NCI-H460 (cell line): ENCODE measurements at regions not wholly inside any gene's neighbourhood (a gene's known extent, or its start where the extent isn't known, plus 50 kb on each side); places are given as distances from the start of the nearest gene placed in this dataset.
"Not testable (repeated sequence)": the region's sequence is repeated elsewhere in the genome, so short reads cannot be mapped to it uniquely, and the experiment has no call there.

Source experiments
- DNase-seq: peaks from one replicate; pipeline ENCODE4 v3.0.0-alpha.2; 2016; ENCODE audit warnings: low read depth; ENCODE audit errors: extremely low read depth

DNA sequence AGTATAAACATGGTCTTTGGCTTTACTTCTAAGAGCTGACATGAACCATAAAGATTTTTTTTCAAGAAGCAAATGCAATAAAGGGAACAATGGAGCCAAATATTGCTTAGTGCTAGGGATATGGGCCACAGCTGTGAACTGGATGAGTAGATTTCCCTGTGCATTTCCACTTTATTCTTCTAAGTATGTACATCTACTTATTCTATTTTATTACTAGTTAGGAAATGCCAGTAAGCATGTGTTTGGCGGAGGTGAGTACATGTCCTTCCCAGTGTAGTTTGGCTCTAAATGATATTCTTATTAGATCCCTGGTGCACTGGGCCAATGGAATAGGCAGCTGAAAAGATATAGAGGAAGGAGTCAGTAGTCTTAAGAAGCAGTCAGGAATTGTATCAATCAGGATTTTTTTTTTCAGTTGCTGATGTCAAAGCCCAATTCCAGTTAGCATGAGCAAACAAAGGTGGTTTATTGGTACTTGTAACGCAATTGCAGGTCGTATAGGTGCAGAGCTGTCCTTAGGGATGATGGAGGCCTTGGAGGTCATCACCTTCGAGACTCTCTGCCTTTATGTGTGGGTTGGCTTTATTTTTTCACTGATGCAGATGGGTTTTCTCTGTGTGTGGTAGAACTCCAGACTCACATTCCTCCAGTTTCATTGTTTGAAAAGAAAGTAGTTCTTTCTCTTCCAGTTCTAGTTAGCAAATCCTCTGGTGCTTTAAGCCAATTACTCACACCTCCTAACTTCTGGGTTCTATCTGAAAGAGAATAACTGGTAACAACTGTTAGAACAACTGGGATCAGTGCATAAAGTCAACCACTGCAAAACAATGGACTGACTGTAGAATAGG, 139.0 kb upstream of the LRIG3 start:
- no peak for DNase-seq

DNA sequence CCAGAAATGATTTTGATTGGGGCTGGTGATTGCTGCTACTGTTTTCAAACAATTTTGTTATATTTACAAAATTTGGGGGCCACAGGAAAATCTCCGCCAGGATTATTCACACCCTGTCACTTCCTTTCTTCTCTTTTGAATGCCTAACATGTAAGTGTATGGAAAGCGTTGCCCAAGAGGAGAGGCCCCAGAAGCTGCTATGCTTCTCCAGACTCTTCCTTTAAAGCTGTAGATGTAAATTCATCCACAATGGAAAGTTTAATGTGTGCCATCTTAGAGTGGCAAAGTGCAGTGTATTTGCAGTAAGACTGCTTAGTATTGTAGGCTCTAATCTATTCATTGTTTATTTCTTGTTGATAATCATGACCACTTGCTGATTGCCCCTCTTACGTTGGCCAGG, 136.7 kb upstream of the LRIG3 start:
- no peak for DNase-seq

DNA sequence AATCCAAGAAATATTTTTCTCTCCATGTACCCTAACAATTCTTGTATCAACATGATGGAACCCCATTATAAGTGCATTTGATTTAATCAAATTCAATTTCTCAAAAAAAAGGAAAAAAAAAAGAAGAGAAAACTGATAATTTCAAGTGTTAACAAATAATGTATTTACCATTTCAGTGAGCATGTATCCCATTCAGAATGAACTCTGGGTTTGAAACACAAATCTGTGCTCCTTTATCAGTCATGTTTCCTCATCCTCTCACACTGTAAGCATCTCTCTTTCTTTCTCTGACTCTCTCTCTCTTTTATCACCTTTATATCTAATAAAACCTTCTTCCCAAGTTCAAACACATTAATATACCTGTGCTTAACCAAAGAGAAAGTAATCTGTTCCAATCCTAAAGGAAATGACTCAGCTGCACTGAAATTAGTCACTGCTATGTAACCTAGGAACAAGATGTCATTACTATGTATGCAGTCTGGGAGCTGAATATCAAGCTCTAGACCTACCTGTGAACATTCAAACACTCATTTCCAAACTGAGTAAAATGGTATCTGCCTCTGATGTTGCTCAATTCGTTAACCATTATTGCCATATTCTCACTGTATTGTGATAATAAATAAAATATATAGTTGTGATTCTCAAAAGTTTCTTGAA, 135.0 kb upstream of the LRIG3 start:
- DNase-seq: peak; percentile 31

DNA sequence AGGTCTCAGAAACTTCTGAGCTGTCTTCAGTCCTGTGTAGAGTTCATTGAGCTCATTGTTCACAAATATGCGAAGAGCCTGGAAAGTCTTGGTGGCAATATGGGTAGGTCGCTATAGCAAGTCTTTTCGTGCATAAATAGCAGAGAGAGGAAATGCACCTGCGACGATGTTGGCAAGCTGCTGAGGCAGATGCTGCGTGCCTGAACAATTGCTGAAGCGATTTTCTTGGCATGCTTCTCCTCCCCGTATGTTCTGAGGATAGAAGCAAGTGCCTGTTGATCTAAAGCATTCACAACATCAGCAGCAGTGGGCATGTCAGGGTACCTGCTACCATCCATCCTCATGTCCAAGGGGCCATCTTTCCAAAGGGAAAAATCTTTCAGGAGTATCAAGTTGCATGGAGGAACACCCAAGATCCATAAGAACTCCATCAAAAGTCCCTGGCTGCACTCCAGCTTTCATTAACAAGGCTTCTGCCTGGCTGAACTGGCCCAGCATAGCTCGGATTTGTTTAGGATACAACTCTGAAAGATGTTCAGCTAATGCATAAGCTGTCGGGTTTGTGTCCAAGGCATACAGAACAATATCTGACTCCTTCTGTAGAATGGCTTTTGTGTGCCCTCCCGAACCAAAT, 133.1 kb upstream of the LRIG3 start:
- DNase-seq: not testable (repeated sequence)

DNA sequence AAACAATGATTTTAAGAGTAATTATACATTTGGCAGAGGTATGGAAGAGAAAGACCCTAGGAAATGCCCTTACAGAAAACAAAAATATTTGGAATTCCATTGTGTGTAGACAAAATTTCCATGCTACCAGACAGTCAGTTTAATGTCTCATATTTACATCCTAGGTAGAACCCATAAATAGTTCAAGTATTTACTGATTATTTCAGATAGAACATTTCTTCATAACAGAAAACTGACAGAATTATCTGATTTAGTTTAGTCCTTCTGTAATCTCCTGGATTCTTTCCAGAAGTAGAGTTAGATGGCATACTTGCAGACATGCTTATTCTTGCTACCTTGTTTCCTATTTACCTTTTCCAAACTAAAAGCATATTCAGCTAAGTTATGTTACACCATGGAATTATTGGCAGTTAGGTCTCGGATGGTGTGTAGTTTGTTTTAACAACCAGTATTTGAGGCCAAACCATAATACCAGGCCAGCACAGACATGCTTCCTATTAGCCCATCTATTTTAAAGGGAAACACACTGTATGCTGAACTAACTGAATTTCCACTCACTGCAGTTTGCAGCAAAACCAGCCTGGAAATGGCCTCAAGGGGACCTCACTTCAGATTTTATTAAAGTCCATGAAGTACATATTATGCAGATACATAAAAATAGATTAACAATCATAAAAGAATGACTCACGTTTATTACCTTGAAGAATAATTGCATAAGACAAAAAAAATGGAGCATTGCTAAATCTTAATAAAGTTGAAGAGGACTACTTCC, 126.6 kb upstream of the LRIG3 start:
- DNase-seq: no peak

DNA sequence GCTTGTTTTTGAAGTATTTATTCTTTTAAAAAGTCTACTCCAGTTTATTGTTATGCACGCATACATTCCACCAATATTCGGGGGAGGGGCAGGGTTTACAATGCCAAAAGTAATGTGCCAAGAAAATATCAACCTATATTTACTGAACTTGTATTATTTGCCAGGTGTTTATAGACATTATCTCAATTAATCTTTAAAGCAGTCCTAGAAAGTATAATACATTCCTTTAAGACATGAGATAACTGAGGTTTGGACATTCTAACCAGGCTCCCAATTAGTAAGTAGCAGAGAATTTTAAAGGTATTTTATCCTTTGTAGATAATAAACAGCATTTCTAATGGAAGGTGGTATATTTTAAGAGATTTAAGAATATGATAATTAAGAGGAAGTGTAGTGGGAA, 124.5 kb upstream of the LRIG3 start:
- DNase-seq: no peak

DNA sequence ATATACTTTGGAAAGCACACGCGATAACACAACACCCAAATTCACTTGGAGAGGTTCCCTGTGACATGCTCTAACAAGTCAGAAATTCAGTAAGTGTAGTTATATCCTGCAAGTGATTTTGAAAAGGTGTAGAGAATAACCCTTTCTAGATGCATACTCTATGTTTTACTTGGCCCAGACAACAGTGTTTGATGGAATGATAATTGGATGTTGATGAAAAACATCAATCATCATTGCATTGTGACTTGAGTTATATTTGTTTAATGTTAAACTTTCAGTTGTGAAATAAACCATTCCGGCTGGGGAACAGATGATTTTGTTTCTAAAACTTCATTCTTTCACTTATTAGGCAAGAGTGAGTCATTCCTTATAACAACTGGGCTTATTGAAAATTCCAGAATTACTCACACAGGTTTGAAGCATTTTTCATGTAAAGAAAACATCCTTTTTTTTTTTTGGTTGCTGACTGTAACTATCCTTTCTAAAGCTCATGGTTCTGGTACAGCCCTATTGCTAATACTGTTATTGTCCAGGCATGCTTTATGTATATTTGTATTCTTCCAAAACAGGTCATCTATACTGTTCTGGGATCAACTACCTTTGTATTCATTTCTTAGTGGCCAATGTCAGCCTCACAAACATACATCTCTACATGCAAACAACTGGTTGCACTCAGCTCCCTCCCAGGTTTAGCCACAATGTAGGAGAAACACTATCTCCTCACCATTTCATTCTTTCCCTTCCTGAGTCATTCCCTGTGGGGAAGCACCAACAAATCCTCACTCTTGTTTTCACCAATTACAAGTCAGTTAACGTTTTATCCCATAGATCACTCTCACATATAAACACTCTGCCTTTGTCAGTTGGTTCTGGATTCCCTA, 121.2 kb upstream of the LRIG3 start:
- DNase-seq: peak; percentile 7

DNA sequence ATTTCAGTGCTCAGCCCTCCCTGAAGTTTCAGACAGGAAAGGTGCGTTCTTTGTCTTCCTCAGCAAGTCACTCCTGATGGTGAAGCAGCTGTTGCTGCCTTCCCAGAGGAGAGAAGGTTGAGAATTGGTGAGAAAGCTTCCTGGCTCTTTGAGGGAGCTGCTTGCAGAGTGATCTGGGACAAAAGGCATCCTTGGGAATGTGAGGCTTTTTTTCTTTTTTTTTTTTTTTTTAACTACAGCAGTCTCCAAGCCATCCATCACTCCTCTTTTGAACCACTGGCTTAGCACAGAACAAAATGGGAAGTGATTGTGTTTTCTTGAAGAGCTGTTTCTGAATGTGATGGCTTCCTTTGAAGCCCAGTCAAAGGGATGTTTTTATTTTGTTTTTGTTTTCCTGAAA, 120.4 kb upstream of the LRIG3 start:
- DNase-seq: no peak

DNA sequence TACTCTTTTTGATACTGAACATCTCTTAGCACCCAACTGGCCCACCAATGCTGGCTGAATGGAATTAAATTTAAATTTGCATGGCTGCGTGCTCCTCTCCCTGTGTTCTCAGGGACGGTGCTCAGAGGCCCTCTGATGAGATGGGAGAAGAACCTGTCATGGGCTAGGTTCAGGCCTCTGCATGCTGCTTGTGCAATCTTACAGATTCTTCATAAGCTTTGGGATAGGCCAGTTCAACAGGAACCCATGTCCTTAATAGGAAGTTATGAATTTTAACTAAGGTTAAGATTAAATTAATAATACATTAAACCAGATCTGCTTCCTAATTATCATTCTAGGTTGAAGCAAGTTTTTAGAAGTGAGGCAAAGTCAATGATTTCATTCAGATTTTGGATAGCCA, 119.7 kb upstream of the LRIG3 start:
- no peak for DNase-seq

DNA sequence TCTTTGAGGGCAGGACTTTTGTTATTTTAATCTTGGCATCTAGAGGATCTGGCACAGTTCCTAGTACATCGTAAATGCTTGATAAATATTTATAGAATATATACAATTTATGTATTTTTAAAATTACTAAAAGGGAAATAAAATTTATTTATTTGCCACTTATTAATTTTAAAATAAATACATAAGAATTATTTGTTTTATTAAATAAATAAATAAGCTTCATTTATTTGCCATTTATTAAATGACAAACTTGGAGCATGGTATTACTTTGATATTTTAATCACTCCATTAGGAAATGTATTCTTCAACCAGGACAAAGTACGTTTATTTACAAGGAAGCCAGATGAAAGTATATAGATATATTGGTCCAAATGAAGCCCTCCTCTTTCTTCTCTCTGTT, 118.7 kb upstream of the LRIG3 start:
- DNase-seq: no peak

DNA sequence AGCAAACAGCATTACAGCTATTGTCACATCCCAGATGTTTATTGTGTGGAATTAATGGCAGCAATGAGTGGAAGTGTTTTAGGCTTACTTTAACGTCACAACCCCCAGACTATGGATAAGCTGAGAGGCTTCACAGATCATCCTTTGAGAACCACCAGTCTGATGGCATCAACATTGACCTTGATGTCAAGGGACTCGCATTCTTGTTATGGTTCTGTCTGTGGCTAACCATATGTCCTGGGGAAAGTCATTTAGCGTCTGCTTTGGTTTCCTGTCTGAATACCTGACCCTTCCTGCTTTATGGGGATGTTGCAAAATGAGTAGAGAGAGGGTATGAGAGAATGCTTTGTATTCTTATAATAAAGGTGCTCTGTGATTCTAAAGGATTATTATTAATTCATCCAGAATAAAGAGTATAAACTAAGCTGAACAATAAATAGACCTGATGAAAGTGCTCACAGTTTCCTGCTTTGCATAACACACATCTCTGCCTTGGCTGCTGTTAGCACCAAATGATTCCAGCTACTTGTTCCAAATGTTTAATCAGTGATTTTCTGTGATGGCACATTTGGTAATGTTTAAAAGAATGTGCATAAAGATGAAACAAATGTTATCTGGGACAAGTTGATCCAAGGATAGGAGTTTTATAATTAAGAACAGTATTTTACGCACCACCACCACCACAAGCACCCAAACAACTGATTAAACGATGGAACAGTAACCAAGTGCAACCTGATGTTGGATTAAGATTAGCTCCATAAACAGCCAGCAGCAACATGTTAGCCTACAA, 116.9 kb upstream of the LRIG3 start:
- DNase-seq: no peak

DNA sequence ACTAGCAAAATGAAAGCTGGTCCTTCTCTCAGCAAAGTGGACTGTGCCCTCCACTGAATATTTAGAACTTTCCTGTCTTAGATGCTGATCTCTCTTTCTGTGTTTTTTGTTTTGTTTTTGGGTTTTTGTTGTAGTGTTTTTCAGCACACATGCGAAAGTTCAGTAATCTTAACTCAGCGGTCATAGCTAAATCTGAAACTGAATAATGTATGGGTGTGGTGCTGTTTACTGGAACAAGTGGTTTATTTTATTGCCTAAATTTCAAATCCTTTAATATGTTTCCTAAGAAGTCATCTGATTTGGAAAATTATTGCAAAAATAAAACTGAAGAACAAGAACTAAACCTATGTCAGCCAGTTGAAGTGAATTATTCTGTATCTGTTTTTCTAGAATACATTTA, 116.0 kb upstream of the LRIG3 start:
- DNase-seq: no peak

DNA sequence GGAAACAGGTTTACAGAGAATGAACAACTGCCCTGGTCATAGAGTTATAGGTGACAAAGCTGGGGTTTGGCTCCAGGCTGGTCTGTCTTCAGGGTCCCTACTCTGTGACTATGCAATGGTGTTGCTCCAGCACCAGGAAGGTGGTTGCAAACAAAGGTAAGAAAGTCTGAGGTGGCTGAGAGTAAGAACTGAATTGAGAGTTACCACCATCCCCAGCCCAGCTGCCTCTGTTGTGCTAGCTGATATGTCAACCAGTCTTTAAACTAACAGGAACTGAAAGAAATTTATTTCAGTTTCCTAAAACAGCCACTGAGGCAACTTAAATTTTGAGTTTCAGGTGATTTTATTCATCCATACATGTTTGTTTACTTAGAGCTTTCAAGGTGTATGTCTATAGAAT, 111.0 kb upstream of the LRIG3 start:
- no peak for DNase-seq

DNA sequence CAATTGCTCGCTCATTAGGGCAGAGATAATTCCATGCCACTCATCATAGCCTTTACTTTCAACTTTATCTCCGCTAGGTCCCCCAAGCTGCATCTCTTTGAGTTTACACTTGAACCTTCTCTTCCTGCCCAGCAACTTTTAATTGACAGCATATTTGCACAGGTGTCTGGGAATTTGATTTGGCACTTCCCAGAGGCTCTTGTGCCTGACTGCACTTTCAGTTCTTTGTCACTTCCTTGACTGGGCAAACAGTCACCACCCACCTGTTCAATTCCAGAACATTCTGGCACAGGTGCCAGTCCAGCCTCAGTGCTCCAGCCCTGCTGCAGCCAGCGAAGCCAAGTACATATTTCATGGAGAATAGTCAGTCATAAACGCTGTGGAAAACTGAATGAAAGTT, 110.1 kb upstream of the LRIG3 start:
- no peak for DNase-seq

DNA sequence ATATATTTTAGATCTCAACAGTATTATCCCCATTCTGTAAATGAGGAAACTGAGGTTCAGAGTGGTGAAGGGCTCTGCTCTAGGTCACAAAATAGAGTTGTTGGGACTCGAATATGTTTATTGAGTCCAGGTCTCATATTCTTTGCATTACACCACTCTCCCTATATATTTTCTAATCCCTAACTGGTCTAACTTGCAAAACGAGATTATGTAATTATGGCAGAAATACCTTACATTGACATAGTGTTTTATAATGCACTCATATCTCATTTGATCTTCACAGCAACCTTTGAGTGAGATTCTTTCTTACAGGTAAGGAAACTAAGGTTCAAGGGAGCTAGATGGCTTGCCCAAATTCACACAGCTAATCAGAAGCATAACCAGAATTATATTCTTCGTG, 106.9 kb upstream of the LRIG3 start:
- DNase-seq: no peak

DNA sequence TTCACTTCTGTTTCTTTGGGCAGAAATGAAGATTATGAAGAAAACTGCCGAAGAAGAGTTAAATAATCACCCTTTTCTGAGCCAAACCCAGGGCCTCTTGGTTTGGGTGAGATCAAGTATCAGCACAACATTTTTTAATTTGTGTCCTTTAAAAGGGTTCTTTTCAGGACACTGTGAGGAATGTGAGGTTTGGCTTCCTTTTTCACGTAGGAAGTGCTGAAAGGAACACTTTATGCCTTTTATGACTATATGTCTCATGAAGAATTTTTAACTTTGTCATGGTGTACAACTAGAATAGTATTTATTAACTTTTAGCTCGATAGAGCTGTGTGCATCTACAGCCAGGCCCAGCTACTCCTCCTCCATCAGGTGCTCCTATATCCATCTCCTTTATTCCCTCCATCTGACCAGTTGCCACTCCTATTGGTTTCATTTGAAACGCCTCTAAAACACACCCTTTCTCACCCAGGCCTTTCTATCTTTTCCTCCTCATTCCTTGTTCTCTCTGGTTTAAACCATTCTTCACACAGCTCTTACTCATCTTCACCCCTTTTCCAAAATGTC, 103.6 kb upstream of the LRIG3 start:
- DNase-seq: no peak

DNA sequence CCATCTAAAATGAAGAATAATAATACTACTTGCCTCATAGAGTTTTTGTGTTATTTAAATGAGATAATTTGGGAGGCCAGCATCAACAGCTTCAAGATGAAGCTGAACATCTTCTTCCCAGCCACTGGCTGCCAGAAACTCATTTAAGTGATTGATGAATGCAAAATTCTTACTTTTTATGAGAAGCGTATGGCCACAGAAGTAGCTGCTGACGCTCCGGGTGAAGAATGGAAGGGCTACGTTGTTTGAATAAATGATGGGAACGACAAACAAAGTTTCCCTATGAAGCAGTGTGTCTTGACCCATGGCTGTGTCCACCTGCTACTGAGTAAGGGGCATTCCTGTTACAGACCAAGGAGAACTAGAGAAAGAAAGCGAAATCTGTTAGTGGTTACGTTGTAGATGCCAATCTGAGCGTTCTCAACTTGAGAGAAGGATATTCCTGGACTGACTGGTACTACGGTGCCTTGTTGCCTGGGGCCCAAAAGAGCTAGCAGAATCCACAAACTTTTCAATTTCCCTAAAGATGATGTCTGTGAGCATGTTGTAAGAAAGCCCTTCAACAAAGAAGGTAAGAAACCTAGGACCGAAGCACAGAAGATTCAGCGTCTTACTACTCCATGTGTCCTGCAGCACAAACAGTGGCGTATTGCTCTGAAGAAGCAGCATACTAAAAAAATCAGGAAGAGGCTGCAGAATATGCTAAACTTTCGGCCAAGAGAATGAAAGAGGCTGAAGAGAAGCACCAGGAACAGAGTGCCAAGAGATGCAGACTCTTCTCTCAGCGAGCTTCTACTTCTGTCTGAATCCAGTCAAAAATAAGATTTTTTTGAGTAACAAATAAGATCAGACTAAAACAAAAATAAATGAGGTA, 100.0 kb upstream of the LRIG3 start:
- no peak for DNase-seq

DNA sequence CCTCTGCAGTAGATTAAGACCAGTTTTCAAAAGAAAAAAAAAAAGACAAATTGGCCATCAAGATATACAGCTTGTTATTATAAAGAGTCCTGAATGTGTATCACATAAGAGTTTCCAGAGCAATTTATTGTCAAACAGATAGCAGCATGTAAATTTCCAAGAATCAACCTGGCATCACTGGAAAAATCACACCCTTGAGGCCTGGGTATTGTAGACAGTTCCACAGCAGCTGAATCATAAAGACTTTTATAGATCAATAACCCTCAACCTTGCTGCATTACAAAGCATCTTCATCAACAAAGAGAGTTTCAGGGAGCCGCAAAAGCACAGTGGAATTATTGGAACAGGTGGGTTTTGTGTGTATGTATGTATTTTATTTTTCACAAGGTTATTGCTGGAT, 94.6 kb upstream of the LRIG3 start:
- DNase-seq: no peak
